ENCODE measurements at regions not wholly inside any gene's neighbourhood (a gene's known extent, or its start where the extent isn't known, plus 50 kb on each side); places are given as distances from the start of the nearest gene placed in this dataset.

GRCh38 chr7:131208777-131209176, 118.9 kb upstream of the MKLN1 start:
- no peak overlapping the region for H3K27ac ChIP-seq
- no peak for TF ChIP-seq CTCF (IDR thresholded peaks at IDR 0.05)
- no peak for TF ChIP-seq ZFX (IDR thresholded peaks at IDR 0.05; ENCODE audit: borderline replicate concordance)

GRCh38 chr7:131210618-131211017, 117.1 kb upstream of the MKLN1 start:
- TF ChIP-seq CTCF (IDR thresholded peaks at IDR 0.05) (no peak), ZFX (IDR thresholded peaks at IDR 0.05; ENCODE audit: borderline replicate concordance) (no peak)
- H3K27ac ChIP-seq: no peak overlapping the region

GRCh38 chr7:131211500-131211899, 116.2 kb upstream of the MKLN1 start:
- H3K27ac ChIP-seq: no peak overlapping the region
- TF ChIP-seq ZFX (IDR thresholded peaks at IDR 0.05; ENCODE audit: borderline replicate concordance) (no peak), CTCF (IDR thresholded peaks at IDR 0.05) (no peak)

GRCh38 chr7:131212114-131212513, 115.6 kb upstream of the MKLN1 start:
- H3K27ac ChIP-seq: no peak overlapping the region
- no peak for TF ChIP-seq ZFX (IDR thresholded peaks at IDR 0.05; ENCODE audit: borderline replicate concordance)
- TF ChIP-seq CTCF (IDR thresholded peaks at IDR 0.05): no peak

GRCh38 chr7:131218727-131219128, 108.9 kb upstream of the MKLN1 start:
- no peak overlapping the region for H3K27ac ChIP-seq
- TF ChIP-seq CTCF (IDR thresholded peaks at IDR 0.05) (no peak), ZFX (IDR thresholded peaks at IDR 0.05; ENCODE audit: borderline replicate concordance) (no peak)

- TF ChIP-seq ZFX (IDR thresholded peaks at IDR 0.05; ENCODE audit: borderline replicate concordance) (no peak), CTCF (IDR thresholded peaks at IDR 0.05) (no peak)
- no peak overlapping the region for H3K27ac ChIP-seq
Measured at GRCh38 chr7:131219312-131220041, 108.2 kb upstream of the MKLN1 start.

GRCh38 chr7:131221061-131221460, 106.6 kb upstream of the MKLN1 start:
- no peak overlapping the region for H3K27ac ChIP-seq
- TF ChIP-seq CTCF (IDR thresholded peaks at IDR 0.05) (no peak), ZFX (IDR thresholded peaks at IDR 0.05; ENCODE audit: borderline replicate concordance) (no peak)

Data from 22Rv1 (cell line).